Karpas-422 (cell line): ENCODE measurements at regions not wholly inside any gene's neighbourhood (a gene's known extent, or its start where the extent isn't known, plus 50 kb on each side); places are given as distances from the start of the nearest gene placed in this dataset.

Source experiments
- DNase-seq: peaks from one replicate; pipeline ENCODE4 v3.0.0-alpha.2; 2015
- H2AFZ ChIP-seq: fragments of 200-600 bp; sonication (generic); 2 replicates; pipeline ENCODE4 v1.6.1; 2014; ENCODE audit warnings: antibody characterized with exemption, low read length, mixed read lengths
- H3K27ac ChIP-seq: fragments of 200-600 bp; sonication (generic); 2 replicates; pipeline ENCODE4 v1.5.1; 2014; ENCODE audit warnings: mild to moderate bottlenecking, low read length, moderate library complexity
- H3K27me3 ChIP-seq: fragments of 200-600 bp; sonication (generic); 2 replicates; pipeline ENCODE4 v1.6.1; 2014; ENCODE audit warnings: low read length, mixed read lengths
- H3K36me3 ChIP-seq: fragments of 200-600 bp; sonication (generic); 2 replicates; pipeline ENCODE4 v1.6.1; 2014; ENCODE audit warnings: low read length, mixed read lengths; ENCODE audit not compliant: insufficient read depth
- H3K4me1 ChIP-seq: fragments of 200-600 bp; sonication (generic); 2 replicates; pipeline ENCODE4 v1.6.1; 2014; ENCODE audit warnings: mild to moderate bottlenecking, low read length, mixed read lengths
- H3K4me2 ChIP-seq: fragments of 200-600 bp; sonication (generic); 2 replicates; pipeline ENCODE4 v1.6.1; 2014; ENCODE audit warnings: low read length, low read depth, mild to moderate bottlenecking; ENCODE audit not compliant: poor library complexity, severe bottlenecking
- H3K4me3 ChIP-seq: fragments of 200-600 bp; sonication (generic); 2 replicates; pipeline ENCODE4 v1.5.1; 2014; ENCODE audit warnings: mild to moderate bottlenecking, antibody characterized with exemption, low read length, mixed read lengths
- H3K79me2 ChIP-seq: fragments of 200-600 bp; sonication (generic); 2 replicates; pipeline ENCODE4 v1.6.1; 2014; ENCODE audit warnings: mild to moderate bottlenecking, low read length, mixed read lengths
- H3K9ac ChIP-seq: fragments of 200-600 bp; sonication (generic); 2 replicates; pipeline ENCODE4 v1.6.0; 2014; ENCODE audit warnings: low read length
- H3K9me2 ChIP-seq: fragments of 200-600 bp; sonication (generic), shearing (Covaris generic); replicated peaks from 2 replicates; pipeline ENCODE4 v1.6.0; 2014; ENCODE audit warnings: mild to moderate bottlenecking, low read length, moderate library complexity; ENCODE audit not compliant: insufficient read depth
- H3K9me3 ChIP-seq: fragments of 300-700, 200-600 bp; sonication (generic); 2 replicates; pipeline ENCODE4 v1.6.1; 2014; ENCODE audit warnings: low read length, mixed read lengths
- H4K20me1 ChIP-seq: fragments of 200-600 bp; sonication (generic); 2 replicates; pipeline ENCODE4 v1.6.1; 2014; ENCODE audit warnings: mild to moderate bottlenecking, antibody characterized with exemption, low read length, low read depth; ENCODE audit not compliant: insufficient read depth

GRCh38 chr5:104431002-104431620 lies 868.5 kb upstream of the NUDT12 start:
- H3K9ac ChIP-seq, result no peak overlapping the region
- H3K27me3 ChIP-seq, result no peaks in the 10 kb centered on the region
- no peak overlapping the region for H3K27ac ChIP-seq
- H2AFZ ChIP-seq, result no peak overlapping the region
- no peaks in the 10 kb centered on the region for H4K20me1 ChIP-seq
- no peaks in the 10 kb centered on the region for H3K36me3 ChIP-seq
- DNase-seq, result no peak
- no peaks in the 10 kb centered on the region for H3K79me2 ChIP-seq
- H3K4me2 ChIP-seq, result no peak overlapping the region
- H3K9me3 ChIP-seq, result peaks cover 22% of the 10 kb centered on the region
- no peaks in the 10 kb centered on the region for H3K9me2 ChIP-seq
- H3K4me3 ChIP-seq, result no peak overlapping the region
- no peaks in the 10 kb centered on the region for H3K4me1 ChIP-seq

GRCh38 chr5:104429911-104430310 lies 867.3 kb upstream of the NUDT12 start:
- Histone ChIP-seq H3K4me2 (no peak overlapping the region), H3K4me3 (no peak overlapping the region), H3K27me3 (no peaks in the 10 kb centered on the region), H3K27ac (no peak overlapping the region), H3K79me2 (no peaks in the 10 kb centered on the region), H3K9ac (no peak overlapping the region), H3K36me3 (no peaks in the 10 kb centered on the region), H3K9me2 (no peaks in the 10 kb centered on the region), H3K9me3 (peaks cover 19% of the 10 kb centered on the region), H4K20me1 (no peaks in the 10 kb centered on the region), H2AFZ (no peak overlapping the region), H3K4me1 (no peaks in the 10 kb centered on the region)
- no peak for DNase-seq

GRCh38 chr5:104421431-104421830 lies 858.8 kb upstream of the NUDT12 start:
- Histone ChIP-seq H3K9me2 (no peaks in the 10 kb centered on the region), H4K20me1 (no peaks in the 10 kb centered on the region), H3K36me3 (no peaks in the 10 kb centered on the region), H3K27ac (no peak overlapping the region), H3K27me3 (no peaks in the 10 kb centered on the region), H3K9ac (no peak overlapping the region), H3K4me1 (no peaks in the 10 kb centered on the region), H3K9me3 (peaks cover 22% of the 10 kb centered on the region), H3K79me2 (no peaks in the 10 kb centered on the region), H3K4me2 (no peak overlapping the region), H2AFZ (no peak overlapping the region), H3K4me3 (no peak overlapping the region)
- DNase-seq, result no peak

- no peak for DNase-seq
- no peaks in the 10 kb centered on the region for H3K36me3 ChIP-seq
- no peaks in the 10 kb centered on the region for H3K9me2 ChIP-seq
- H3K4me3 ChIP-seq, result no peak overlapping the region
- H3K9me3 ChIP-seq, result peaks cover 17% of the 10 kb centered on the region
- no peak overlapping the region for H3K4me2 ChIP-seq
- no peaks in the 10 kb centered on the region for H3K4me1 ChIP-seq
- no peaks in the 10 kb centered on the region for H3K79me2 ChIP-seq
- H2AFZ ChIP-seq, result no peak overlapping the region
- no peak overlapping the region for H3K9ac ChIP-seq
- no peaks in the 10 kb centered on the region for H4K20me1 ChIP-seq
- no peak overlapping the region for H3K27ac ChIP-seq
- H3K27me3 ChIP-seq, result no peaks in the 10 kb centered on the region
Measured at GRCh38 chr5:104418056-104418455, 855.5 kb upstream of the NUDT12 start.

- no peak overlapping the region for H3K4me3 ChIP-seq
- no peaks in the 10 kb centered on the region for H3K9me2 ChIP-seq
- H2AFZ ChIP-seq, result no peak overlapping the region
- H4K20me1 ChIP-seq, result no peaks in the 10 kb centered on the region
- H3K27ac ChIP-seq, result no peak overlapping the region
- H3K4me2 ChIP-seq, result no peak overlapping the region
- no peaks in the 10 kb centered on the region for H3K27me3 ChIP-seq
- H3K4me1 ChIP-seq, result no peaks in the 10 kb centered on the region
- H3K36me3 ChIP-seq, result no peaks in the 10 kb centered on the region
- peaks cover 19% of the 10 kb centered on the region for H3K9me3 ChIP-seq
- no peak for DNase-seq
- H3K79me2 ChIP-seq, result no peaks in the 10 kb centered on the region
- no peak overlapping the region for H3K9ac ChIP-seq
Measured at GRCh38 chr5:104412649-104413240, 850.2 kb upstream of the NUDT12 start.

GRCh38 chr5:104400941-104401340 lies 838.4 kb upstream of the NUDT12 start:
- Histone ChIP-seq H3K4me3 (no peak overlapping the region), H3K9me3 (peaks cover 17% of the 10 kb centered on the region; the same call in 1 of the 2 replicates), H2AFZ (no peak overlapping the region), H3K4me2 (no peak overlapping the region), H3K9me2 (no peaks in the 10 kb centered on the region), H3K9ac (no peak overlapping the region), H3K79me2 (no peaks in the 10 kb centered on the region), H4K20me1 (no peaks in the 10 kb centered on the region), H3K27ac (no peak overlapping the region), H3K4me1 (no peaks in the 10 kb centered on the region), H3K36me3 (no peaks in the 10 kb centered on the region), H3K27me3 (no peaks in the 10 kb centered on the region)
- DNase-seq, result no peak

GRCh38 chr5:104385906-104386305 lies 823.3 kb upstream of the NUDT12 start:
- H3K9me2 ChIP-seq, result no peaks in the 10 kb centered on the region
- no peaks in the 10 kb centered on the region for H3K79me2 ChIP-seq
- no peaks in the 10 kb centered on the region for H4K20me1 ChIP-seq
- no peaks in the 10 kb centered on the region for H3K27me3 ChIP-seq
- DNase-seq, result no peak
- no peak overlapping the region for H3K4me3 ChIP-seq
- H3K4me1 ChIP-seq, result no peaks in the 10 kb centered on the region
- H3K36me3 ChIP-seq, result no peaks in the 10 kb centered on the region
- H3K9ac ChIP-seq, result no peak overlapping the region
- no peak overlapping the region for H3K27ac ChIP-seq
- no peak overlapping the region for H2AFZ ChIP-seq
- no peak overlapping the region for H3K4me2 ChIP-seq
- H3K9me3 ChIP-seq, result peaks cover 8% of the 10 kb centered on the region; the same call in 1 of the 2 replicates

- Histone ChIP-seq H3K4me3 (no peak overlapping the region), H3K9me3 (peaks cover 22% of the 10 kb centered on the region), H3K4me1 (no peaks in the 10 kb centered on the region), H3K4me2 (no peak overlapping the region), H2AFZ (no peak overlapping the region), H3K9ac (no peak overlapping the region), H3K27me3 (no peaks in the 10 kb centered on the region), H3K9me2 (no peaks in the 10 kb centered on the region), H4K20me1 (no peaks in the 10 kb centered on the region), H3K27ac (no peak overlapping the region), H3K79me2 (no peaks in the 10 kb centered on the region), H3K36me3 (no peaks in the 10 kb centered on the region)
- DNase-seq, result no peak
Measured at GRCh38 chr5:104375345-104375744, 812.8 kb upstream of the NUDT12 start.
